HG02884 (cell line): ENCODE measurements at regions not wholly inside any gene's neighbourhood (a gene's known extent, or its start where the extent isn't known, plus 50 kb on each side); places are given as distances from the start of the nearest gene placed in this dataset.
"Not testable (repeated sequence)": the region's sequence is repeated elsewhere in the genome, so short reads cannot be mapped to it uniquely, and the experiment has no call there.

ENCODE experiments used
- ATAC-seq: cut with Tn5 transposase; IDR thresholded peaks from one replicate; pipeline ENCODE4 v1.9.1; 2021; ENCODE audit warnings: mild to moderate bottlenecking, moderate library complexity; ENCODE audit not compliant: unreplicated experiment

DNA sequence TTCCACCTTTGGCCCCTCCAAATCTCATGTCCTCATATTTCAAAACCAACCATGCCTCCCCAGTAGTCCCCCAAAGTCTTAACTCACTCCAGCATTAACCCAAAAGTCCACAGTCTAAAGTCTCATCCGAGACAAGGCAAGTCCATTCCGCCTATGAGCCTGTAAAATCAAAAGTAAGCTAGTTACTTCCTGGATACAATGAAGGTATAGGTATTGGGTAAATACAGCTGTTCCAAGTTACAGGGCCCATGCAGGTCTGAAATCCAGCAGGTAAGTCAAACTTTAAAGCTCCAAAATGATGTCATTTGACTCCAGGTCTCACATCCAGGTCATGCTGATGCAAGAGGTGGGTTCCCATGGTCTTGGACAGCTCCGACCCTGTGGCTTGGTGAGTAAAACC is 1640.1 kb upstream of the LRRTM3 start:
- not testable (repeated sequence) for ATAC-seq

DNA sequence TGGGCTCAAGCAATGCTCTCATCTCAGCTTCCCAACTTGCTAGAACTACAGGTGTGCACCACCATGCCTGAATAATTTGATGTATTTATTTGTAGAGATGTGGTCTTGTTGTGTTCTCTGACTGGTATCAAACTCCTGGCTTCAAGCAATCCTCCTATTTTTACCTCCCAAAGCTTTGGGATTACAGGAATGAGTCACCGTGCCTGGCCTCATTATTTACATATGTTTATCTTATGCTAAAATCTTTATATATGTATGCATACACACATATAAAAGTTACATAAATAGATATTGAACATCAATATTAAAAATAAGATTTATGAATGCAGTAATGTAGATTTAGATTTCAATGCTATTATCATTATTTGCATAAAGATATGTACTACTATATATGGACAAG is 1634.5 kb upstream of the LRRTM3 start:
- ATAC-seq = no peak

DNA sequence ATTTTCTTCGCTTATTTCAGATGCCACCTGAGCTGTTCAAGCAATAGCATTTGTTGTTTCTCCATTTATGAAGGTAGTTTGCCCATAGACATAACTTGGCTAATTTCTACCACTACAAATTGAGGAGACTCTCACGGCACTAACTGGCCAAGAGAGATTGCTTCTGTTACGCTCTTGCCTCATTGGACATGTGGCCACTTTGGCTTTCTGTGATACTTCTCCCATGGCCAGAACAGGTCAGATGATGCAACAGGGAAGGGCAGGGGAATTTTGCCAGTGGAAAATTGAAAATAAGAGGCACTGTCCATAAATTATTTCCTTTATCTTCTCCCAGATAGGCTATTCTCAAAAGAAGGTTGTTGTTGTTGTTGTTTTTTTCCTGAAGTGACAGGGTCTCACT is 1633.3 kb upstream of the LRRTM3 start:
- no peak for ATAC-seq

DNA sequence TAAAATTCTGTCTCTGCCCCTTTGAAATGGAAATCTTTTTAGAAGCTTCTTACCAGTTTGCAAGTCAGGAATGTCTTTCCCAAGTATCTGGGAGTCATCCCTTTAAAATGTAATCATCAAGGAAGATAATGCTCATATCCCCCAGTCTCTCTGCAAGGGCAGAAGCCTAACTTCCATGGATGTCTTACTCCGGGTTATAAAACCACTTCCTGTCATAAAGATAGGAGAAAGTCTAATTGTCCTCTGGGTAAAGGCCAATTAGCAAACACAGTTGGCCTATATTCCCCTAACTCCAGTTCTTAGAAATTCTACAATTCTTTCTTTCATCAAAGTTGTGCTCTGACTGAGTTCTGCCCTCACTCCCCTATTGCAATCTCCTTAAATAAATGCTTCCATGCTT is 1631.5 kb upstream of the LRRTM3 start:
- ATAC-seq = no peak

DNA sequence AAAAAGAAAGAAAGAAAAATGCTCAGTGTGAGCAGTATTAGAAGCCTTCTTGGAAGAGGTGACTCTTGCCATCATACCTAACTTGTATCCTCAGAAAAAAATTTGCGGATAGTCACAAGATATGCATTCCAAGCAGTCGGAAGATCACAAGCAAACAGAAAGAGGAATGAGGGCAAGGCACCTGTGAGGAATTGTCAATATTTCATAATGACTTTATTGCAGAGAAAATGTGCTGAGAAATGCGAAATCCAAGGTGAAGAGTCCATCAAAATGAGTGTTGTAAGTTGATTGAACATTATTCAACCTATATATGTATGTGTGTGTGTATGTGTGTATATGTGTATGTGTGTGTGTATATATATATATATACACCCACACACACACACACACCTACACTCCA is 1624.7 kb upstream of the LRRTM3 start:
- ATAC-seq = no peak

DNA sequence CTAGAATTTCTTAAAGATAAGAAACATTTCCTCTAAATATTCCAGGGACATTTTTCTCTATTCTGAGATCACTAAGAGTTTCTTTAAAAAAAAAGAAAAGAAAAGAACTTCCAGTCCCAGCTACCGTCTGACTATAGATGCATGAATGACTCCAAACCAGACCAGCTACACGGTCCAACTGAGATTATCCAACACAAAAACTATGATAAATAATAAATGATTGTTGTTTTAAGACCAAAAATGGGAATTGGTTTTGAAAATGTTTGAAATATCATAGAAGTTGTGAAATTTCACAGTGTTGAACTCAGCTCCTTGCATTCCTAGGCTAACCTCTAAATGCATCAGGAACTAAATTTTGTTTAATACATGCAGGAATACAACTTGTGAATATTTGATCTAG is 1619.6 kb upstream of the LRRTM3 start:
- ATAC-seq = no peak

DNA sequence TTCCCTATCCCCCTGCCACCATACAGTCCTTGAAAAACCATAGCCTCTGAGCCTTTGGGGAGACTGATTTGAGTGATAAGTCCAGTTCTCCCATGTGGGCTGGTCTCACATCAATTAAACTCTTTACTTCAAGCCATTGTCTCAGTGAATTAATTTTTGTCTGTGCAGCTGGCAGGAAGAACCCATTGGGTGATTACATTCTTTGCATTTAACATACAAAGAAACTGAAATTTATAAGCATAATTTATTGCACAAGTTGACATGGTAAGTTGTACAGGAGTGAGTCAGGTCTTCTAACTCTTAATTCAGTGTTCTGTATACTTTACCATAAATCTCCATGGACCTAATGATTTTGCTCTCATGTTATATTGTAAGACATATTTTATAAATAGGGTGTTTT is 1613.0 kb upstream of the LRRTM3 start:
- no peak for ATAC-seq

DNA sequence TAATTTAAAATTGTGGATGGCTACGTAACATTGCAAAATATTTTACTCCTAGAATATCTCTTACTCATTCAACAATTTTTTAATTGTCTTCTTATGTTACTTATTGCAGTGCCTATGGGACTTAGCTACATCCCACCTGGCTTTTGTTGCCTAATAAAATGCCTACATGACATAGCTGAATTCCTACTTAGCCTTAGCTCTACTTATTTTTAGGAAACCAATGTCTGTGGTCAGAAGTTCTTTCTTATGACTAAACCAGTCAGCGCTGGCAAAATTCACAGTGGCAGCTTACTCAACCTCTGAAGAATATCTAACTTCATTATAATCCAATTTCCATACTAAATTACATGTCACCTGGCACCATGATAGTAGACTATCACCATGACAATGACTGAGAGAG is 1612.4 kb upstream of the LRRTM3 start:
- ATAC-seq = no peak

DNA sequence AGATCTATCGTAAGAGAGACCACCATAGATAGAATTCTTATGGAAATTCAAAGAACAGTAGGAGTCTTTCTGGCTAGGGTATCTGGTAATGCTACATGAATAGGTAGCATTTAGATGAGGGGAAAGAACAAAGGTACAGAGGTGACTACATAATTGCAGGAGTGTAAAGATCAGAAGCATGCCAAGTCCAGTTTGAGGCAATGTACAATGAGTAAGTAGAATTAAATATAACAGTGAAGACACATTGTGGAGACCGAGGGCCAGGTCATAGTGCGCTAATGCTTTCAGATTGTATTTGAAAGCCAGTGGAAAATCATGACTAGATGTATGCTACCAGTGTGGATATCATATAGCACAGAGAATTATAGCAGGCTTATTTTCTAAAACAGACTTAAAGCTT is 1611.6 kb upstream of the LRRTM3 start:
- no peak for ATAC-seq

DNA sequence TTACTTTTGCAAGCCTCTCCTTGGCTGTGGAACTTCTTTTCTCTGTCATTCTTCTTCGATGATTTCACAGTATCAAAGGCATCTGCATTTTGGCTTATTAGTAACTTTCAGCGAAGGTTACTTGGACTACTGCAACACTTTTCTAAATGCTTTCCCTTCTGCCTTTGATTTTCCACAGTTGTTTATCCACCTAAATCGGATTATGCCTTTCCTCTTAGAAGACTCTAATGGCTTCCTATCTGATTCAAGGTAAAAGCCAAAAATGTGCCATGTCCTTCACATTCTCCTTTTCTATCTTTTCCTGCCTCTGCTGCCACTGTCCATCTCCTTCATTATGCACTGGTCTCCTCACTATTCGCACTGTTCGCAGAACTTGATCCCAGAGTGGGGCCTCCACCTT is 1606.3 kb upstream of the LRRTM3 start:
- no peak for ATAC-seq

DNA sequence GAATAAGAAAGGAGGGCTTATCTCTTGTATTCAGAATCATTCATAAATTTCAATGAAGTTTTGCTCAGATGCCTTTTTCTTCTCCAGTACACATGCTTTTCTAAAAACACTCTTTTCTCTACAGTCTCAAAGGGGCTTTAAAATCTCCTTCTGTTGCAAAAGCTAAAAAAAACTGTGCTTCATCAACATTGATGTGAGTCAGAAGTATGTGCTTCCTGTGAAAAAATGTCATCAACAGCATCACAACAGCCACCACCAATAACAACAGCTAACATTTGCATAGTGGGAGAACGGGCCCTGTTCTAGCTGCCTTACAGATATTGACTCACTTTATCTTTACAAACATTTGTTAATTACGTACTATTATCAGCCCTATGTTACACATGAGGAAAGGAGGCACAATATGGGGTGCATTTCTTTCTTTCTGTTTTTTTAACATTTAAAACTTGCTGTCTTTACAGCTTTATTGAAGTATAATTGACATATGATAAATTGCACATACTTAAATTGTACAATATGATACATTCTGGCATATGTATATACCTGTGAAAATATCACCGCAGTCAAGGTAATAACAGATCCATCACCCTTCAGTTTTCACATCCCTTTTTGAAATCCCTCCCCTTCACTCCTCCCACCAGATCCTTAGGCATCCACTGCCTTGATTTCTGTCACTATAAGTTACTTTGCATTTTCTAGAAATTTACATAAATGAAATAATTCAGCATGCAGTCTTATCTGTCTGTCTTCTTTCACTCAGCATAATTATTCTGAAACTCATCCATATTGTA is 1605.4 kb upstream of the LRRTM3 start:
- ATAC-seq = no peak

DNA sequence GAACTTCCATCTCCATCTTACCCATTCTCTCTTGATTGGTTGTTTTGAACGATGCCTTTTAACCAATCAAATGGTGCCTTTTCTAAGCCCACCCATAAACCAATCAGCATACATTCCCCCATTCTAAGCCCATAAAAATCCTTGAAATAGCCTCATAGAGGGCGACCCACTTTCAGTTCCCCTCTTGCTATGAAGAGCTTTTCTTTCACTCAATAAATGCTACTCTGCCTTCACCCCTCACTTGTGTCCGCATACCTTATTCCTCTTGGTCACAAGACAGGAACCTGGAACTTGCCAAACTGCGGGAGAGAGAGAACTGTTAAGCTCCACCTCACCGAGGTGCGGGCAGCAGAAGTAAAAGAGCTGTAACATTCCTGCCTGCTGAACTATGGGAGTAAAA is 1602.0 kb upstream of the LRRTM3 start:
- ATAC-seq = no peak

DNA sequence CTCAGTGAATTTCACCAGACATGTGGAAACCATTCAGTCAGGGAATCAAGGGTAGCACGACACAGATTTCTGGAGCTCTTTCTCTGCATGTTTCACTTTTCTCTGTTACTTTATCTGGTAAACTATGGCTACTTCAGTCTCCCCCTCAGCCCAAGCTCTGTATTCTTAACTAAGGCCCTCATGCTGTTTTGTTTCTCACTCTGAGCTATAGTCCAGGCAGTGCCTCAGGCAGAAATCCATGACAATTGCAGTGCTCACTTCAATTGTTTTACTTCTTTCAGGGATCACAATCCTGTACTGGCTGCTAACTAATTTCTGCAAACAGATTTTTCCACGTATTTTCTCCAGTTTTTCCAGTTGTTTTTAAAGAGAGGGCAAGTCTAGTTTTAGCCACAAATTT is 1599.9 kb upstream of the LRRTM3 start:
- no peak for ATAC-seq

DNA sequence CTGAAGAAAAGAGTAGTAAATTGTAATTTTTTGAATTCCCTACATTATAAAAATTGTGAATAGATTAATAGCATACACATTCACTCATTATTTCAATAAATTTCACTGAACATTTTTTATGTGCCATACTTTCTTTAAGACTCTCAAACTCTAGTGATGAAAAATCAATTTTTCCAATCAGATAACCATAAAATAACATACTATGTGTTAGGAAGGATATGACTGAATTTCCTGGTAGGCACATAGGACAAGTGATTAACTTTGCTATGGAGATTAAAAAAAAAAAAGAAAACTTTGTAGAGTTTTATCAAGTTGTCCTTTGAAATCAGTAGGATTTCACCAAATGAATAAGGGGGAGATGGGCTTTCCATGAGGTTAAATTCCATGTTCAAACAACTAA is 1597.3 kb upstream of the LRRTM3 start:
- ATAC-seq = no peak

DNA sequence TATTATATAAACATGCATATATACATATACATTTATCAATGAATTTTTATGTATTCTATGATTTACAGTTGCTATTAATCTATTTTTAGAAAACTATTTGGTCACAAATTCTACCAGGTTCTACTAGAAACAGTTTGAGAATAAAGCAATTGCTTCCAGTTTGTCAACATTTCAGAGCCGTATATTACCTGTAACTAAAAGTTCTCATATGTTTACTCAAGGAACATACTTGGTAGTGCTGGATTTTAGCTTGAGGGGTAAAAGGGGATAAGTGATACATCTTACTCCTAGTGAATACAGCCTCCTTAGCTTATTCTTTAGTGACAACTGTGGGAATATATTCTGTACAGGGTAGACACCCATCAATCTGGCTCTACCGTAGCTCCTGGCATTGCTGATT is 1590.5 kb upstream of the LRRTM3 start:
- ATAC-seq = no peak

DNA sequence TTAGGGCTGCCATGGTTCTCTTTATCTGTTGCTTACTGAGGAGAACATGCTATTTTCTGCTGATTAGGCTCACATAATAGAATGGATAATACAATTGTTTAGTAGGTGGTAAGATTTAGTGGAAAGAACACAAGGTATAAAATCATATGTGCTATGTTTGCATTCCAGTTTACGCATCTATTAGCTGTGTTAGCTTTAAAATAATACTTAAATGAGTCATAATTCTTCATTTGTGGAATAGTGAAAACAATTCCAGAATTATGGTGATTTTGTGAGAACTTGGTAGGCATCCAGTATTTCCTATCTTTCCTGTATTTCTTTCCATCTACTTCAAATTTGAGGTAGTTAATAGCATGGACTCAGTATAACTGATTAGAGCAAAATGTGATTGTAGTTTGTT is 1585.5 kb upstream of the LRRTM3 start:
- no peak for ATAC-seq

DNA sequence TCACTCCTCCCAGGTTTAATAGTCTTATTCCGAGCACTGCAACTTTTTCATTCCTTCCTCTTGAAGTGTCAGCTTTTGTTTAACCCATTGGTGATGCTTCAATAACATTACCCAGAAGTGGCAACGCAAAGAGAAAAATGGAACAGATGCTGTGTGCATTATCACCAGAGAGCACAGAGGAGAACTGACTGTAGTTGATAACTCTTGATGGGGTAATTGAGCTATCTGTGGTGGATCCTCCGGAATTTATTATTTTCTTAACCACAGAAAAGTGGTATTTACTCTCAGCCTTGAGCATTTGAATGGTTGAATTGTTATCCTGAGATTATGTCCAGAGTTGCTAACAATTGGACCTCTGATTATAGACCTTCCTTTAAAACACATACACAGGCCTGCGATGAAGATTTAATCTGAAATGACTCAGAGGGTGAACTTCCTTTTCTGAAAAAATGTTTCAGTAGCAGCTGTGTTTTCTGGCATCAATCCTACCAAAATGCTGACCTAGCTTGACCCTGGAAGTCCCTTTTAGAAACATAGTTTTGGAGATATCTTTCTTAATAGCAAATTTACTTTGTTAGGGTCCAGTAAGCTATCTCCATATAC is 1584.4 kb upstream of the LRRTM3 start:
- ATAC-seq = no peak

DNA sequence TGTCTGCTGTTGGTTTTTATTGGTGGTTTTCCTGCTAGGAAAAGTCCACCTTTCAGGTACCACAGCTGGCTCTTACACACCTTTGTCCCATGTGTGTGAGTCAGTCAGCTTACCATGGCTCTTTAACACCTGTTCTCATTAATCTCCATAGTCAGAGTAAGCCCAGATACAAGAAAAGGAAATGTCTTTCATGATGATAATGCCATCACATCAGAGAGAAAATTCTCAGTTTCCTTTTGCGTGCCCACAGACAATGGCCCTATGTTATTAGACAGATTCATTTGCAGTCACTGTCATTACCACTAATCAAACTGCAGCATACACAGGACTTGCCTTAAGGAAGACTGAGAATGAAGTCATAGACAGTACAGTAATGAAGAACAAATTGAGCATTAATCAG is 1583.6 kb upstream of the LRRTM3 start:
- no peak for ATAC-seq

DNA sequence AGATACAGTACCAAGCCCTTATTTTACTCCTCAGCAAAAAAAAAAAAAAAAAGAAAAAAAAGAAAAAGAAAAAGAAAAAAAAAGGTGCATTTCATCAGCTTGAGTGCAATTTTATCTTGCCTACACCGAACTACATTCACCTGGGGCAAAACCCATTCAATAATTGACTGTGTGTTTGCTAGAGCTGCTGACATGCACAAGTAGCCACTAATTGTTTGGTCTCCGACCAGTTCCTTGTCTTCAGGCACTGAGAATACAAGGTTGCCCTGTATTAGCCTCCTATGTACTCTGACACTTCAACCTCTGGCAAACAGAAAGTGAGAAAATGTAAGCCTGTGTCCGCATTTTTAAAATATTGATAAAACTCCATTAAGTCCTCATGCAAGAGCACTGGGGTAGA is 1579.4 kb upstream of the LRRTM3 start:
- no peak for ATAC-seq

DNA sequence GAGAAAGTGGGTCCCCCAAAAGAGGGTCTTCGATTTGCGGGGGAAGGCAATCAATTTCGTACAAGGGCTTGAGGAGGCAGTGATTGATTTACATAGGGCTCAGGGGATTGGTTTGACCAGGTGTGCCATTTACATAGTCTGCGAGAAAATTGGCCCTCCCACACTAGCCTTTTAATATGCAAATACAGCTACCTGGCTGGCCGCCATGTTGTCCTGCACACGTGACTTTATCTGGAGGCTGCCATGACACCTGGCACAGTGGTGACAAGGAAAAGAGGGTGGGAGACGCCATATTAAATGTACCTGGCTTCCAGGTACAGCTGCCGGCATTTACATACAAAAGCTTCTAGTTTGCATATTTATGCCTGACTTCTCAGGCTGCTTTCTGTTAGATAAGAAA is 1577.2 kb upstream of the LRRTM3 start:
- ATAC-seq = no peak

DNA sequence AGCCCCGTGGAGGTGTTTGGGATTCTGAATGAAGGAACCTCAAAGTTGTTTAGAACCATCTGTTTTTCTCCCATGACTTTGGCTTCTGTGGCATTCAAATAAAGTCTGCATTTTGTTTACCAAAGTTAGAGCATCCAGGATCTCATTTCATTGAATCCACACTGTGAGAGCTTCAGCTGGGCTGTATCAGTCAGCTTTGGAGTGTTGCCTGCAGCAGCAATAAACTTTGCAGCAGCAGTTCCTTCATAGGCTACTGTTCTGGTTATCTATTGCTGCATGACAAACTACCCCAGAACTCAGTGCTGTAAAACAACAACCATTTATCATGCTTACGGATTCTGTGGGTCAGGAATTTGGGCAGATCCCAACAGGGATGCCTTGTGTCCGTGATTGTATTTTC is 1575.2 kb upstream of the LRRTM3 start:
- no peak for ATAC-seq

DNA sequence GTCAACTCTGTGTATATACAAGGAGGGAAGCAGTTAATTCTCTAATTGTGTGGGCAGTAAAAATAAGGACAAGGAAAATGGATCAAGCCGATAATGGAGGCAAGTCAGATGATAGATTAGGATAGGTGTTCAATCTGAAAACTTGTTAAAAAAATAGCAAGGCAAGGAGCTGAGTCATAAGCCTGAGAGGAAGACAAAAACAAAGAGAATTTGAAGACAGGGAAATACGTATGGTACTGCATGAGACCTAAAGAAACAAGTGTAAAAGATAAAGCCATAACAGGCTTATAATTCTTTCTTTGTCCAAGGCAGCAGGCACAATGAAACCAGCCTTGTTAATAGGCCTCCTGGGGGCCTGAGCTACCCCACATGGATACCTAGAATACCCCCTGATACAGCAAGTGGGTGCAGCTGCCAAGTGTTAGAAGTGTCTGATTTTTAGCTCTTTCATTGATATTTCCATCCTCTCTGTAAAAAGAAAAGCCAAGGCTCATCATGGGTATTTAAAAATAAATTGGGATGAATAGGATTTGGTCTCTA is 1570.6 kb upstream of the LRRTM3 start:
- ATAC-seq = no peak

DNA sequence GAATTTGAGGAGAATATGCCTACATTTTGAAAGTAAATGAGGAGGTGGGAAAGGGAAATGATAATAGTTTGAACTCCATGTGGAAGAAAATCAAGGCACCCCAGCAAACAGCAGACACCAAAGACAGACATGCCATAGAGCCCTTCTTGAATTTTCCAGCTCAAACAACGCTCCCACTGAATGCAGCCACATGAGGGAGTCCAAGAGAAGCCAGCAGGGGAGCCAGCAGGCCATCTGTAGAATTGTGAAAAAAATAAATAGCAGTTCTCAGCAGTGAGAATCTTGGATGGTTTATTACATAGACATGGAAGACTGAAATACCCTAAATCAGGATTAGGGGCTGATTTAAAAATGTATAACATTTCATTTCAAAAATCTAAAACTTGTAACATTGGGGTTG is 1567.3 kb upstream of the LRRTM3 start:
- ATAC-seq = no peak
